T-helper 2 cell (primary cell): ENCODE measurements at regions not wholly inside any gene's neighbourhood (a gene's known extent, or its start where the extent isn't known, plus 50 kb on each side); places are given as distances from the start of the nearest gene placed in this dataset.

ENCODE experiments used
- DNase-seq, 5 experiments: peaks; one replicate each; pipeline versions ENCODE4 v3.0.0 to v3.0.0-alpha.2; 2012 to 2022

GRCh38 chr4:180098586-180098985 is 2144.6 kb upstream of the TENM3 start:
- no peak for DNase-seq

DNA sequence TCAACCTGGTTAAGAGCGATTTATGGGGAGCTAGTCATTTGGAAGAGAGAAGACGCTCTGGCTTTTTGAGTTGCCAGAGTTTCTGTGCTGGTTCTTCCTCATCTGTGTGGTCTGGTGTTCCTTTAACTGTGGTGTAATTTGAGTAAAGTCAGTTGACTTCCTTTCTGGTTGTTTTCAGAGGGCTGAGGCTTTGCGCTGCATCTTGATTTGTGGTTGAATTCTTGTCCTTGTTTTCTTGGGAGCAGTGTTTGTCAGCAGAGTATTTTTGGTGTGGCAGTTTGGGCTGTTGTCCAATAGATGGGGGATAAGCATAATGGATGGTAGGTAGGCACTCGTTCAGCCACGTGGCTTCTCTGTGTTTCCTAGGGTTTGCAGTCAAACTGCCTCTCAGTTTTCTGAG is 2143.2 kb upstream of the TENM3 start:
- DNase-seq, result no peak

GRCh38 chr4:180100433-180101344 is 2142.5 kb upstream of the TENM3 start:
- no peak for DNase-seq

GRCh38 chr4:180101348-180102083 is 2141.7 kb upstream of the TENM3 start:
- DNase-seq, result no peak

DNA sequence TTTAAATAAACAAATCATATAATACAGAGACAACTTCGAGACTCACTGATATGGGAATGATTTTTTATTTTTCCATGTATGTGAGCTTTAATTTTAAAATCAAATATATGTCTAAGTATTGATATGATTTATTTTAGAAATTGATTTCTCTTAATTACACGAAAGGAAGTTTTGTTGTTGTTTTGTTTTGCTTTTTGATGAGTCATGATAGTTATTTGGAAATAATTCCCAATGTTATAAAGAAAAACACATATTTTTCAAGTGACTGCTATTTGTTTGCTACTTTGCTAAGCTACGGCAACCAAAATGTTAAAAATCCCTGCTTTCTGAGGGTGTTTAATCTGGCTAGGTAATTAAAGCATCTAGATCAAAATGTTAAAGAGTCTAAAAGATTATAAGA is 2139.4 kb upstream of the TENM3 start:
- DNase-seq, result no peak

- DNase-seq, result no peak
These were observed 2137.8 kb upstream of the TENM3 start for GRCh38 chr4:180105362-180105761.

DNA sequence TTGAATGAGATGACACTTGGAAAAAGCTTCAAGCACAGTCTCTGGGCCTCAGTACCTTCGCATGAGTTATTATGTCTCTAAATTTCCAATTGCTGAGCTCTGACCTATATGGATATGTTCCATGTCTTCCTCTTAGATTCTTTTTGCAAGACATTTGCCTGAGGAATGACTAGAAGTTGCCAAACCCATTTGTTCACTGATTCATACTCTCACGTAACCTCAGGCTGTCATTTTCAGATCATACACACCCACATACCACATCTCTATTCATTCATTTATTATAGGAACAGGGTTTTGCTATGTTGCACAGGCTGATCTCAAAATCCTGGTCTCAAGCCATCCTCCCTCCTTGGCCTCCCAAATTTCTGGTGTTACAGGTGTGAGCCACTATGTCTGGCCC is 2137.1 kb upstream of the TENM3 start:
- DNase-seq, result no peak

- no peak for DNase-seq
These were observed 2136.2 kb upstream of the TENM3 start for GRCh38 chr4:180106997-180107396.

GRCh38 chr4:180116840-180117239 is 2126.4 kb upstream of the TENM3 start:
- no peak for DNase-seq

- DNase-seq, result no peak
These were observed 2123.1 kb upstream of the TENM3 start for GRCh38 chr4:180120068-180120467.

DNA sequence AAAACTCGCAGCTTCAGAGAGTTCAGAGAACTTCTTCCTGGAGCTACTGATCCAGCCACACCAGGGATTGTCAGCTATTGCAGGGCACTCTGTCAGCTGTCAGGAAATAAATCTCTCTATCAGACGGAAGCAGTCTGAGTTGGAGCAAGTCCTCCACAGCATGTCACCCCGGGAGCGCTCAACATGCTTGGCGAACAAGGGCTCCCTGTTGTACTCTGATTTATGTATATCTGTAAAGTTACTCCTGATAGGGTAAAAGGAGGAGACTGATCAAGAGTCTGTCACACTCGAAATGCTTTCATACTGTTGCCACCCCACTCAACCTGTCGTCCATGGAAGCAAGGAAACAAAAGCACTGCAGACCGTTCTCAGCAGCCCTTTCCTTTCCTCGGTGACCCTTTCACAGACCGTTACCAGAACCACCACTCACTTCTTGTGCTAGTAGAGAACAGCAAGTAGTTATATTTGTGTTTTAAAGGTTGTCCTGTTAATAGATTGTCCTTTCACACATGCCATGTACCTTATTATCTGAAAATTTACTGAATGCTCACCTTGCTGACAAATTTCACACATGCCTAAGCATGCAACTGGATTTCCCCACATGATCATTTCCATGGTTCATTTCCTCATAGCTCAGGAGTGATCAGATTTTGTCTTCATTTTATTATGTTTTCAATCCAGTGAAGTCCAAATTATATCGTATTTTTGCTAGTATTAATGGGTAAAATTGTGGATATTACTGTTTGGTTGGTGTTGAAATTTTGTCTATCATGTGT is 2108.9 kb upstream of the TENM3 start:
- DNase-seq, result no peak

- no peak for DNase-seq
These were observed 2101.5 kb upstream of the TENM3 start for GRCh38 chr4:180141734-180142133.

- DNase-seq, result no peak
These were observed 2094.5 kb upstream of the TENM3 start for GRCh38 chr4:180148737-180149136.

DNA sequence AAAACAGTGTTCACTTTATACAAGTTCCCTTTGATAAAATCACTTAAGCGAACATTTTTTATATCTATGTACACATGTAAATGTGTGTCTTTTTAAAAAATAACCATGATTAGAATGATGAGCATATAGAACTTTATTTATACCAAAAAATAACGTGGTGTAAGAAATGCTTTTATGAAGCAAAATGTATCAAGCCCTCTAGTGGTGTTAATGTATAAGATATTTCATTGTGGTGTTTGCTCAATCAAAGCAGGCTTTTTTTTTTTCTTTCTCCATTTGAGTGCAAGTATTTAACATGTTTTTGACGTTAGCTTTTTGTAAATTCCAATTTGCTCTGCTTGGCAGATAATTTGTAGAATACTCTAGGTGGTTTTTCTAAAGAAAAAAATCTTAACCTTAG is 2092.4 kb upstream of the TENM3 start:
- no peak for DNase-seq

GRCh38 chr4:180152831-180153230 is 2090.4 kb upstream of the TENM3 start:
- DNase-seq, result no peak

DNA sequence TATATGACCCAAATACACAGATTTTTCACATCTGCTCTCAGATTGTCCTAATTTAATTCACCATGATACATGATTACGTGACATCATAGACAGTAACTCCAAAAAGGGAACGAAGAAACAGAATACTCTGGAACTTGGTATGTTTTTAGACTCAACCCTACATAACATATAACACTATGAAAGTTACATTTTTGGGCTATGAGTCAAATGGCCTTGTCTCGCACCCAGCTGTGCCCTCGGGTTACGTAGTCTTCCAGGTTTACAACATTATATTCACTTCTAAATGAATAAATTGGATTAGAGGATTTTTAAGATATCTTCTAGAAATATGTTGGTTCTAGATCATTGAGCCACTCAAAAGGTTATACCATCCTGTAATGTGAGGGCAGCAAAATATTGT is 2089.6 kb upstream of the TENM3 start:
- no peak for DNase-seq

DNA sequence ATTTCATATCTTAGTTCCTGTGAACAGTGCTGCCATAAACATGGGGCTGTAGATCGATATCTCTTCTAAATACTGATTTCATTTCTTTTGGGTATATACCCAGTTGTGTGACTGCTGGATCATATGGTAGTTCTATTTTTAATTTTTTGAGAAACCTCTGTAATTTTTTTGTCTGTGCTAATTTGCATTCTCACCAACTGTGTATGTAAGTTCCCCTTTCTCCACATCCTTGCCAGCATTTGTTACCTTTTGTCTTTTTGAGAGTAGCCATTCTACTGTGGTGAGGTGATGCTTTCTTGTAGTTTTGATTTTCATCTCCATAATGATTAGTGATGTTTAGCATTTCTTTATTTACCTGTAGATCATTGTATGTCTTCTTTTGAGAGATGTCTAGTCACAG is 2086.5 kb upstream of the TENM3 start:
- DNase-seq, result no peak

DNA sequence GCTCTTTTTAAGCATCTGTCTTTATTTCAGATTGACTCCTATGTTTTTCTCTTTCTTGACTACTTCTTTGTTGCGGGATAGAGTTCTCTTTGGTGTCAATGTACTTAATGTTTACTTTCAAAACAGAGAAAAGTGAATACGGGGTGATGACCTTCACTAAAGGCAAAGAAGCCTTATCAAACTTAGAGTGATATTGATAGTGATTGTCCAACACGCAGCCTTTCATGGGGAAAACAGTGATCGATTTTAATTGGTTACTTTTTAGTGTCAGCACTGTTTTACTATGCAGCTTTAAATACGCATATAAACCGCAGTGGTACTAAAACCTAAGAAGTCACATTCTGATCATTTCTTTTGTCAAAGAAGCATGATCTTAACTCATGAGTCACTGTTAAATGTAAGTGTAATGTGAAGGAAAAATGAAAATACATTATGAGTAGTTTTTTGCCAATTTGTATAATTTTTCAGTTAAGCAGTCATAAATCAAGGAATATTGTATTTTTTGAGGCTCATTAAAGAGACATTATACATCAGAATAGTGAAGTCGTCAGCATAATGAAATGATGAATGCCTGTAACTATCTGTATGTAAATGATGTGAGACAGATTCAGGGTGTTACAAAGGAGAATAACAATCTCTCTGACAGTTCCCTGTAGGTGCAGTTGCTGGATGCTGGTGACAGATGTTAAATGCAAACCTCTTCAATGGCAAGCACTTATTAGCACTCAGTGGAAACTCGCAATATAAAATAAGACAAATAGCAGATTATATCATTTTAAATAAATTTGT is 2082.8 kb upstream of the TENM3 start:
- DNase-seq, result no peak

GRCh38 chr4:180164799-180165198 is 2078.4 kb upstream of the TENM3 start:
- no peak for DNase-seq

DNA sequence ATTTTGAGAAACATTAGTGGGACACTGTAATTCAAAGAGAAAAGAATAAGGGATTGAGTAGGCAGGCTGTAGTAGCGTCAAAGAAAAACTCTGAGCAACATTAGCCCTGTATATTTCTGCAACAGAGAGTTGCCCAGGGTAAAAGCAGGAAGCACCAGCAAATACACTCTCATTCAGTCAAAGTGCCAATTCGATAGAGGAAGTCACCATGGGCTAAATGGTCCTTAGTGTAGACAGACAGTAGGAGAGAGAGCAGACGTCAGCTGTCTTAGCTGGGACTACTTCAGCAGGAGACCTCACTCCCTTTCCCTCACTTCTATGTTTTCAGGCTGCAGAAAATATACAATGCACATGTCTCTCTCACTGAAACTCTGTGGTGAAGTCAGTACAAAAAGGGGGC is 2073.8 kb upstream of the TENM3 start:
- no peak for DNase-seq

DNA sequence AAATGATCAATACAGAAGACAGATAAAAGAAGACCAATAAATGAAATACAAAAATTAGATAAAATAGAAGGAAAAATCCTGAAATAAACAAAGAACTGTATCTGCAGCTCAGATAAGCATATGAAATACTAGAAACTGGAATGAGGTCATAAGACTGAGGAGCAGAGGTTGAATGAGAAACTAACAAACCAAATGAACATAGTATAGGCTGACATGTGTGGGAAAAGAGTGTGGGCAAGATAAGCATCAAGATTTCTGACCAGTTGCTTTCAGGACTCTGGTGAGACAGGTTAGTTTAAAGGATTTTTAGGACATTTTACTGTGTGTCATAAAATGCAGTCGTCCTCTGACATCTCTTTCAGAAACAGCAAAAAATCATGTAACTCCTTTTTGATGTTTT is 2073.2 kb upstream of the TENM3 start:
- DNase-seq, result no peak

GRCh38 chr4:180179146-180179545 is 2064.1 kb upstream of the TENM3 start:
- no peak for DNase-seq

GRCh38 chr4:180189666-180190065 is 2053.5 kb upstream of the TENM3 start:
- no peak for DNase-seq
